Right lobe of liver (tissue), 4 donors: ENCODE measurements at regions not wholly inside any gene's neighbourhood (a gene's known extent, or its start where the extent isn't known, plus 50 kb on each side); places are given as distances from the start of the nearest gene placed in this dataset.

Experiments used
- POLR2A ChIP-seq: fragments of 450-650 bp; IDR thresholded peaks from one replicate; pipeline ENCODE4 v1.6.1; 2017; ENCODE audit warnings: antibody characterized with exemption, mild to moderate bottlenecking
- TF ChIP-seq, protein P1 (sequence below), 4 donors: fragments of 200-600 bp in 3 of 4; fragments of 450-650 bp in 1 of 4; IDR thresholded peaks; one replicate each; pipeline versions ENCODE4 v1.5.1 to v1.8.0; 2016 to 2022; ENCODE audit warnings: antibody characterized with exemption in 4 of 4, mild to moderate bottlenecking in 2 of 4
- donor health status: DM: no; HTN: no; CAD: no.
- donor health status: DM: no; HTN: no; CAD: no.
- donor health status: DM: no; HTN: yes; CAD: no.

DNA sequence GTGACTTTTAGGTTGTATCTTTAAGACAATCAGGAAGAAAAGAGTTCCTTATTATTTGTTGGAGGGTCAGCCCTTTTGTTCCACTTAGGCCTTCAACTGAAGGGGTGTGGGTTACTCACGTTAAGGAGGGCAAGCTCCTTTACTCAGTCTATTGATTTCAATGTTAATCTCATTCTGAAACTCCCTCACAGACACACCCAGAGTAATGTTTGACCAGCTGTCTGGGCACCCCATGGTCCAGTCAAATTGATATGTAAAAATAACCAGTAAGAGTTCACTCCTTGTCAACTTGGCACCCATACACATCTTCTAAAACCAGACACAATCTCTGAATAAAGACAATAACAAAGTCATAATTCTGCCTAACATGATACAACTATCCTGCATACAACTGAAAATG is 292.9 kb downstream of the KLF5 start:
- TF ChIP-seq, protein P1, sequence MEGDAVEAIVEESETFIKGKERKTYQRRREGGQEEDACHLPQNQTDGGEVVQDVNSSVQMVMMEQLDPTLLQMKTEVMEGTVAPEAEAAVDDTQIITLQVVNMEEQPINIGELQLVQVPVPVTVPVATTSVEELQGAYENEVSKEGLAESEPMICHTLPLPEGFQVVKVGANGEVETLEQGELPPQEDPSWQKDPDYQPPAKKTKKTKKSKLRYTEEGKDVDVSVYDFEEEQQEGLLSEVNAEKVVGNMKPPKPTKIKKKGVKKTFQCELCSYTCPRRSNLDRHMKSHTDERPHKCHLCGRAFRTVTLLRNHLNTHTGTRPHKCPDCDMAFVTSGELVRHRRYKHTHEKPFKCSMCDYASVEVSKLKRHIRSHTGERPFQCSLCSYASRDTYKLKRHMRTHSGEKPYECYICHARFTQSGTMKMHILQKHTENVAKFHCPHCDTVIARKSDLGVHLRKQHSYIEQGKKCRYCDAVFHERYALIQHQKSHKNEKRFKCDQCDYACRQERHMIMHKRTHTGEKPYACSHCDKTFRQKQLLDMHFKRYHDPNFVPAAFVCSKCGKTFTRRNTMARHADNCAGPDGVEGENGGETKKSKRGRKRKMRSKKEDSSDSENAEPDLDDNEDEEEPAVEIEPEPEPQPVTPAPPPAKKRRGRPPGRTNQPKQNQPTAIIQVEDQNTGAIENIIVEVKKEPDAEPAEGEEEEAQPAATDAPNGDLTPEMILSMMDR (IDR thresholded peaks at IDR 0.05), result no peak
- TF ChIP-seq POLR2A, result no peak
